ENCODE measurements at regions not wholly inside any gene's neighbourhood (a gene's known extent, or its start where the extent isn't known, plus 50 kb on each side); places are given as distances from the start of the nearest gene placed in this dataset.

DNA sequence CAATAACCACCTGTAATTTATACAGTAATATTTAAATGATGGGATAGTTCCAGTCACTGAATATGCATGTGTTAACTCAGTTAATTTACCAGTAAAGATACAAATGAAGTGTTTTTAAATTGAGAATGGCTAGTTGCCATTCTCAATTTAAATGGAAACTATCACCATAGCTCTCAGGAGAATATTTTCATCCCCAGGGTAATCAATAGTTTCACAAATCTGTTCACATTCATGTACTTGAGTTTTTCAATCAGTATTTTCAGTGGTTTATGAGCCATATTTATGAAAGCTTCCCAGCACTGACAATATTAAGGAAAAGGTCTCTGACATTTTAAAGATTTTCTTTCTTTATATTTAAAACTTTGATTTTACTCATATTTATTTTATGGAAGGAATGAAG lies 439.3 kb downstream of the MAT2B start:
- TF ChIP-seq, protein P1, sequence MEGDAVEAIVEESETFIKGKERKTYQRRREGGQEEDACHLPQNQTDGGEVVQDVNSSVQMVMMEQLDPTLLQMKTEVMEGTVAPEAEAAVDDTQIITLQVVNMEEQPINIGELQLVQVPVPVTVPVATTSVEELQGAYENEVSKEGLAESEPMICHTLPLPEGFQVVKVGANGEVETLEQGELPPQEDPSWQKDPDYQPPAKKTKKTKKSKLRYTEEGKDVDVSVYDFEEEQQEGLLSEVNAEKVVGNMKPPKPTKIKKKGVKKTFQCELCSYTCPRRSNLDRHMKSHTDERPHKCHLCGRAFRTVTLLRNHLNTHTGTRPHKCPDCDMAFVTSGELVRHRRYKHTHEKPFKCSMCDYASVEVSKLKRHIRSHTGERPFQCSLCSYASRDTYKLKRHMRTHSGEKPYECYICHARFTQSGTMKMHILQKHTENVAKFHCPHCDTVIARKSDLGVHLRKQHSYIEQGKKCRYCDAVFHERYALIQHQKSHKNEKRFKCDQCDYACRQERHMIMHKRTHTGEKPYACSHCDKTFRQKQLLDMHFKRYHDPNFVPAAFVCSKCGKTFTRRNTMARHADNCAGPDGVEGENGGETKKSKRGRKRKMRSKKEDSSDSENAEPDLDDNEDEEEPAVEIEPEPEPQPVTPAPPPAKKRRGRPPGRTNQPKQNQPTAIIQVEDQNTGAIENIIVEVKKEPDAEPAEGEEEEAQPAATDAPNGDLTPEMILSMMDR (IDR thresholded peaks at IDR 0.05), result no peak
- no peak for TF ChIP-seq POLR2A (IDR thresholded peaks at IDR 0.05)
